ENCODE measurements at regions not wholly inside any gene's neighbourhood (a gene's known extent, or its start where the extent isn't known, plus 50 kb on each side); places are given as distances from the start of the nearest gene placed in this dataset.

DNA sequence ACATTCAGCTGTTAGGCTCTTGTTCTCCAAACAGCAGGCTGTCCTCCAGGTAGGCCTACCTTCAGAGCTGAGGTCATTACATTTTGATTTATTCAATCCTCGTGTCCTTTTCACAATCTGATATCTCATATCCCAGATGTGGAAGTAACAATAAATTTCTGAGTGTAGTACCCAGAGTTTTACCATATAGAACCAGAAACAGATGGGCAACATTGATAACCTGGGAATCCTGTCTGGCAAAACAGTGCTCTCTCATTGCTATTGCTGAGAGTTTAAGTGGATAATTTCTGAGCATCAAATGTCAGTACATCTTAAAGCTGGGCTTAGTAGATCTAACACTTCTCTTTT is 1007.8 kb downstream of the REEP3 start (continued):
- TF ChIP-seq HMG20B (CRISPR knock-in tag; conservative IDR thresholded peaks at IDR 0.05): no peak
- no peak for TF ChIP-seq ZNF296 (CRISPR knock-in tag; conservative IDR thresholded peaks at IDR 0.05)
- no peak for TF ChIP-seq TP53 (CRISPR knock-in tag; conservative IDR thresholded peaks at IDR 0.05)

DNA sequence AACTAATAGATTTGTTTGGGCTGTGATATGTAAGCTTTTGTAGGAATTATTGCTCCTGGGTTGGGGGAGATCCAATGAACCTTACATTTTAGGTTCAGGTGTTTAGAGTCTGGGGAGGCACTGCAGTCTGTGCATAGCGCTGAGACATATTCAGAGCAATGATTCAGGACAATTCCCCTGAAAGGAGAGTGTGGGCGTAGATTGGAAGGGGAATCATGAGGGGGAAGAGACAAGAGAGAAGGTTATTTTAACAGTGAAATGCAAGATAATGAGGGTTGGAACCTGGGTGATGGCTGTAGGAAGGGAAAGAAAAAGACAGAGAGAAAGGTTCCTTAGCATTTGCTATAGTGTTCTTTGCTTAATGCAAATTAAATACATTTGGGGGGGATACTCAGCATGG is 1013.4 kb downstream of the REEP3 start:
- Histone ChIP-seq H3K27ac (ENCODE audit: extremely low read length, insufficient read depth, low read length) (no peak overlapping the region), H3K9ac (ENCODE audit: insufficient read depth, low read depth, low read length) (no peak overlapping the region), H3K27me3 (ENCODE audit: control insufficient read depth in 1 of 2, insufficient read depth in 2 of 2, low read length in 2 of 2) (no peaks in the 10 kb centered on the region), H3K79me2 (ENCODE audit: insufficient read depth, low read length) (no peaks in the 10 kb centered on the region), H3K4me2 (ENCODE audit: low read depth, low read length) (no peak overlapping the region), H3K4me1 (ENCODE audit: insufficient read depth, low read length) (no peaks in the 10 kb centered on the region), H2AFZ (ENCODE audit: low read length) (no peak overlapping the region), H4K20me1 (ENCODE audit: insufficient read depth, low read length) (no peaks in the 10 kb centered on the region), H3K4me3 (replicated peaks in 1 of 3; ENCODE audit: insufficient read depth in 1 of 3, low read depth in 2 of 3, low read length in 3 of 3) (no peak overlapping the region), H3K9me3 (ENCODE audit: low read length) (no peaks in the 10 kb centered on the region), H3K36me3 (replicated peaks in 1 of 2; ENCODE audit: control insufficient read depth in 1 of 2, insufficient read depth in 2 of 2, low read length in 2 of 2) (no peaks in the 10 kb centered on the region)
- WGBS (ENCODE audit: low lambda C conversion rate): 2% methylated on average over 2 of the region's 2 CpGs
- TF ChIP-seq NFKB2 (CRISPR knock-in tag; IDR thresholded peaks at IDR 0.05; ENCODE audit: borderline replicate concordance) (no peak), ZNF678 (CRISPR knock-in tag; IDR thresholded peaks at IDR 0.05) (no peak), NR2C2 (CRISPR knock-in tag; IDR thresholded peaks at IDR 0.05; ENCODE audit: borderline replicate concordance) (no peak), ZNF598 (CRISPR knock-in tag; IDR thresholded peaks at IDR 0.05; ENCODE audit: borderline replicate concordance) (no peak), NBN (conservative IDR thresholded peaks at IDR 0.05) (no peak), ISL2 (CRISPR knock-in tag; IDR thresholded peaks at IDR 0.05) (no peak), ZC3H4 (CRISPR knock-in tag; IDR thresholded peaks at IDR 0.05; ENCODE audit: borderline replicate concordance) (no peak), ZFY (CRISPR knock-in tag; IDR thresholded peaks at IDR 0.05) (no peak), EP300 (IDR thresholded peaks at IDR 0.05; ENCODE audit: low read depth in 2 of 2, low read length in 2 of 2) (no peak), EP300 (CRISPR knock-in tag; IDR thresholded peaks at IDR 0.05; ENCODE audit: borderline replicate concordance) (no peak), ZFYVE20 (CRISPR knock-in tag; IDR thresholded peaks at IDR 0.05; ENCODE audit: borderline replicate concordance, low read depth) (no peak)
- TF ChIP-seq, protein P1, sequence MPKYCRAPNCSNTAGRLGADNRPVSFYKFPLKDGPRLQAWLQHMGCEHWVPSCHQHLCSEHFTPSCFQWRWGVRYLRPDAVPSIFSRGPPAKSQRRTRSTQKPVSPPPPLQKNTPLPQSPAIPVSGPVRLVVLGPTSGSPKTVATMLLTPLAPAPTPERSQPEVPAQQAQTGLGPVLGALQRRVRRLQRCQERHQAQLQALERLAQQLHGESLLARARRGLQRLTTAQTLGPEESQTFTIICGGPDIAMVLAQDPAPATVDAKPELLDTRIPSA (CRISPR knock-in tag; IDR thresholded peaks at IDR 0.05; ENCODE audit: borderline replicate concordance): no peak
- in situ Hi-C loops (cut with HindIII; ENCODE audit: extremely low pct_ligation_motif_present, low pct_unique_long_range_greater_than_20kb): no loop called here
- FAIRE-seq (no peak), ATAC-seq (no peak), DNase-seq (ENCODE audit: low spot score) (no peak)
- BruUV-seq (replicated peaks): no TSS peak
- ChIA-PET POLR2A (no interaction called here), CTCF (ENCODE audit: low intra/inter-chr PET ratio, low total read pairs) (no interaction called here)
- intact Hi-C loops (cut with micrococcal nuclease; ENCODE audit: unreplicated experiment): no loop called here

Measured in HepG2 (cell line).